ENCODE measurements at regions not wholly inside any gene's neighbourhood (a gene's known extent, or its start where the extent isn't known, plus 50 kb on each side); places are given as distances from the start of the nearest gene placed in this dataset.

- H3T11ph ChIP-seq (ENCODE audit: low read length) = no peak overlapping the region
- no CpG with 5 or more reads among the region's 5 CpGs for WGBS (ENCODE audit: extremely low coverage, insufficient read length, low lambda C conversion rate)
- no peaks in the 10 kb centered on the region for H3K79me1 ChIP-seq (ENCODE audit: insufficient read depth, low read depth, low read length, poor library complexity, severe bottlenecking)
- H3K18ac ChIP-seq (ENCODE audit: insufficient read length, low read depth, low read length) = no peak overlapping the region
- no peaks in the 10 kb centered on the region for H3K4me1 ChIP-seq (ENCODE audit: insufficient read depth, low read length)
- H3K27me3 Mint-ChIP-seq (ENCODE audit: low read depth) = no peaks in the 10 kb centered on the region
- H4K91ac ChIP-seq (ENCODE audit: insufficient read length, low read depth, low read length) = no peak overlapping the region
- H3K4me3 Mint-ChIP-seq = no peak overlapping the region
- no peak overlapping the region for H3K9ac ChIP-seq (ENCODE audit: extremely low read depth, insufficient read length, low read length)
- H3K14ac ChIP-seq (ENCODE audit: insufficient read depth, low read length) = no peak overlapping the region
- H2BK20ac ChIP-seq (ENCODE audit: low read depth, low read length, poor library complexity, severe bottlenecking) = no peak overlapping the region
- no peak overlapping the region for H3K23ac ChIP-seq (ENCODE audit: insufficient read length, low read depth, low read length)
- no peak overlapping the region for H3K4ac ChIP-seq (ENCODE audit: low read depth, low read length)
- H3K56ac ChIP-seq (ENCODE audit: insufficient read length, low read depth, low read length) = no peak overlapping the region
- H2AFZ ChIP-seq (ENCODE audit: low read length) = no peak overlapping the region
- no peaks in the 10 kb centered on the region for H3K9me3 ChIP-seq (ENCODE audit: control insufficient read depth, low read depth, low read length)
- no peak overlapping the region for H4K5ac ChIP-seq (ENCODE audit: insufficient read length, low read depth, low read length)
- no peaks in the 10 kb centered on the region for H3K4me1 Mint-ChIP-seq
- no peak overlapping the region for H2BK120ac ChIP-seq (ENCODE audit: low read depth, low read length, poor library complexity, severe bottlenecking)
- no peaks in the 10 kb centered on the region for H3K79me2 ChIP-seq (ENCODE audit: insufficient read depth, low read length)
- no peak for TF ChIP-seq CTCF (conservative IDR thresholded peaks at IDR 0.05)
- no peak for DNase-seq
- no peak overlapping the region for H3K4me2 ChIP-seq (ENCODE audit: insufficient read depth, insufficient read length, low read length)
- H3K27ac Mint-ChIP-seq = no peak overlapping the region
- no peak overlapping the region for H4K8ac ChIP-seq (replicated peaks; ENCODE audit: insufficient read length, low read depth, low read length)
- no peak overlapping the region for H2BK15ac ChIP-seq (ENCODE audit: low read depth, low read length)
- H3K27ac ChIP-seq (ENCODE audit: insufficient read length, low read depth, low read length) = no peak overlapping the region
- no peak overlapping the region for H2AK5ac ChIP-seq (ENCODE audit: insufficient read length, low read length)
- no peak overlapping the region for H2BK5ac ChIP-seq (ENCODE audit: insufficient read length, low read length)
- H3K27me3 ChIP-seq (ENCODE audit: insufficient read depth, low read length) = no peaks in the 10 kb centered on the region
- no peaks in the 10 kb centered on the region; a peak in 1 of 7 replicates for H3K36me3 Mint-ChIP-seq (ENCODE audit: insufficient read depth in 1 of 3, low read depth in 3 of 3)
- no peaks in the 10 kb centered on the region for H3K23me2 ChIP-seq (ENCODE audit: insufficient read length, low read depth, low read length, poor library complexity, severe bottlenecking)
- H2BK12ac ChIP-seq (ENCODE audit: insufficient read length, low read depth, low read length) = no peak overlapping the region
- 0 out of 5 replicates have a peak, but pooled peaks cover 0 to 2% of the 10 kb centered on the region in 2 experiments for H3K9me3 Mint-ChIP-seq
- H4K20me1 ChIP-seq (ENCODE audit: control insufficient read depth, insufficient read depth, insufficient read length) = no peaks in the 10 kb centered on the region
These were observed 210.3 kb downstream of the MYCN start for GRCh38 chr2:16150456-16151280.

Measured in H9 (cell line).